Liver (tissue), 3 donors: ENCODE measurements at regions not wholly inside any gene's neighbourhood (a gene's known extent, or its start where the extent isn't known, plus 50 kb on each side); places are given as distances from the start of the nearest gene placed in this dataset.

Experiments used
- CTCF ChIP-seq: fragments of 150-350 bp; IDR thresholded peaks from 2 replicates; pipeline ENCODE4 v1.5.1; 2017; ENCODE audit warnings: improper control_type of control experiment, low read depth, low read length; ENCODE audit not compliant: missing input control
- EGR1 ChIP-seq, 2 donors: IDR thresholded peaks; 2 replicates each; pipeline ENCODE4 v1.6.1; 2016 to 2018; ENCODE audit warnings: antibody characterized with exemption in 2 of 2, low read depth in 2 of 2
- FOXA1 ChIP-seq: IDR thresholded peaks from 2 replicates; pipeline ENCODE4 v1.6.1; 2016; ENCODE audit warnings: antibody characterized with exemption
- JUND ChIP-seq, 2 donors: IDR thresholded peaks; 2 replicates each; pipeline ENCODE4 v1.6.1; 2016; ENCODE audit warnings: antibody characterized with exemption in 2 of 2
- MAX ChIP-seq: IDR thresholded peaks from 2 replicates; pipeline ENCODE4 v1.6.1; 2016; ENCODE audit warnings: antibody characterized with exemption
- REST ChIP-seq: IDR thresholded peaks from 2 replicates; pipeline ENCODE4 v1.6.1; 2016; ENCODE audit warnings: antibody characterized with exemption, mild to moderate bottlenecking
- YY1 ChIP-seq: IDR thresholded peaks from 2 replicates; pipeline ENCODE4 v1.6.1; 2016; ENCODE audit warnings: antibody characterized with exemption, mild to moderate bottlenecking
- ZBTB33 ChIP-seq: IDR thresholded peaks from 2 replicates; pipeline ENCODE4 v1.6.1; 2016; ENCODE audit warnings: antibody characterized with exemption
- donor health status: healthy.
- donor health status: healthy.

- no peak for TF ChIP-seq EGR1 (IDR thresholded peaks at IDR 0.05; ENCODE audit: low read depth in 2 of 2)
- no peak for TF ChIP-seq CTCF
- TF ChIP-seq JUND (IDR thresholded peaks at IDR 0.05), result no peak
- TF ChIP-seq REST, result no peak
- no peak for TF ChIP-seq YY1
- no peak for TF ChIP-seq ZBTB33
- TF ChIP-seq MAX, result no peak
- no peak for TF ChIP-seq FOXA1
Measured at GRCh38 chr12:53867216-53868012, 71.2 kb upstream of the HOXC13 start.
